GM18517 (cell line): ENCODE measurements at regions not wholly inside any gene's neighbourhood (a gene's known extent, or its start where the extent isn't known, plus 50 kb on each side); places are given as distances from the start of the nearest gene placed in this dataset.

Experiments
- ATAC-seq: cut with Tn5 transposase; IDR thresholded peaks from one replicate; pipeline ENCODE4 v1.9.1; 2021; ENCODE audit warnings: mild to moderate bottlenecking, moderate library complexity; ENCODE audit not compliant: unreplicated experiment

GRCh38 chr4:10773656-10774055 is 89.1 kb upstream of the CLNK start:
- no peak for ATAC-seq

GRCh38 chr4:10773010-10773409 is 88.4 kb upstream of the CLNK start:
- ATAC-seq, result no peak

DNA sequence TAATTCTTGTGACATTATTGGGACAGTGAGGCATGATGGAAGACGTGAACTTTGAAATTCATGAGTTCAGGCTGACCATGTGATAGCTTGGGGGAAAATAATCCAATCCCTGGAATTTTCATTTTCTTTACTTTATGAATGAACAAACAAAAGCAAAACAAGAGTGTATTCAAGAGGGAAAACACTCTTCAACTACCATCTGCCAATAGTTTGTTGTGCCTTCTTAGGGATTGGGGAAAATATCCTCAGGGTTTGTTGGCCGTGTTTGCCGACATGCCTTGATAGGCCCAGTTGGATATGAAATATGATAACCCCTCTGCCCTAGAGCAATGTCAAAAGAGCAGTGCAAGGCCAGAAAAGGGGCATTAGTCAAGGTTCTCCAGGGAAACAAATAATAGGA is 80.8 kb upstream of the CLNK start:
- no peak for ATAC-seq

DNA sequence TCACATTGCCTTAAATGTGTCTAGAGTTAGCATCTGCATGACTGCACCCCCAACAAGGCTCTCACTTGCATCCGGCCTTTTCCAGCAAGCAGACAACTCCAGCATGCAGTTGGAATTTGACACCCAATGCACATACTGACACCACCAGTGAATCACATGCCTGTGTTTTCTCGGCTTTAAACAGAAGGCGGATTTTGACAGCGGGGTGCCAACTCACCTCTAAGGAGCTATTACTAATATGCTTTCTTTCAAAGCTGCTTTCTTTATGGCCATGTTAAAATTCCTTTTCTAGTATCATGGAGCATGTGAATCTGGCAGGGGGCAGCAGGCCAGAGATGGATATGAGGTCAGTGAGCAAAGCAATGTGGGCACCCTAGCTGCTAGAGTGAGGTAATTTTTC is 78.0 kb upstream of the CLNK start:
- ATAC-seq, result no peak

DNA sequence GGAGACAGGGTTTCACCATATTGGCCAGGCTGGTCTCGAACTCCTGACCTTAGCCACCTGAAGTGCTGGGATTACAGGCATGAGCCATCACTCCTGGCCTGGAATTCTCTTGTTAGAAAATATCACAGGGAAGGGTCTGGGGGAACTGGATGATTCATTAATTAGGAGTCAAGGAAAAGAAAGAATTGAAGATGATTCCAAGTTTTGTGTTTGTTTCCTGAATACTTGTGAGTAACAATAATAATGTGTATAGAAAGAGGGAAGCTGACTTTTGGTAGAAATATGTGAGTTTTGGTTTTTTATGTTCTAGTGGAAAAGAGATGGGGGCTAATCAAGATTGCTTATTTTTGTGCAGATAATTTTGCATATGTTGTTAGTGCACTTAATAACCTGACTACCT is 77.3 kb upstream of the CLNK start:
- no peak for ATAC-seq

- no peak for ATAC-seq
These were observed 75.5 kb upstream of the CLNK start for GRCh38 chr4:10760086-10760485.

DNA sequence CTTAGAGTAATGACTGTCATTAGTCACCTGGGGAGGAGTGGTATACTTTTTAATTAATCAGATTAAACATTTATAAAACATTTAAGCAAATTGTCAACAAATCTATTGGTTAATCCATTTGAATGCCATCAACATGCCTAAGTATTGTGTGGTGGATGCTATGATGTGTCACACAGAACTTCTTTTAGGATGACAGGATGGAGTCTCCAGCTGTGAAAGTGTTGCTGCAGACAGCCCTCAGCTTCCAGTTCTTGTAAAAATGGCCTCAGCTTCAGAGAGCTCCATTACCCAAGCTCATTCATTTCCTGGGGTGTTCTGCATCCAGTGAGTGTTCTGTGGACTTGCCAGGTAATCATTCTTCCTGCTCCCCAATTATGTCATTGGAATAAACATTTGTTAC is 74.3 kb upstream of the CLNK start:
- no peak for ATAC-seq

DNA sequence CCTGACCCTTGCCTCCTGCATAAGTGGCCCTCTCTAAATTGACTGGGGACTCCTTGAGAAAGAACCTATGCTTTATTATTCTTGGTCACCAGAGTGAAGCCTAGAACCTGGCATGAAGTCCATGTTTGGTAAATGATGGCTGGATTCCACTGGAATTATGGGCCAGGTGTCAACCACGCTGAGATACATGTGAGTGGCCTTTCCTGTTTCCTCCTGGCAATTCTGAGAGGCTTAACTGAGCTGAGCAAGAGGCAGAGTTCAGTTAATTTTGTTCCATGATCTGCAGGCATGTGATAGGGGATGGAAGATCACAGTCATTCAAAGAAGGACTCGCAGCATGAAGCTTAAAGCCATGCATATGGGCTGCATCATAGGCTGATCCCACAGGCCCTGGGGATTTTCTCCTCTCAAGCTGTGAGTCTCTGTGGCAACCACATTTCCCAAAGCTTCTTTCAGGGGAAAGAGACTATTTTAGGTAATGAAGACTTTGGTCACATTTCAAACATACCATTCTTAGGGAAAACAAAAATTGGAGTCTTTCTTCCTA is 69.4 kb upstream of the CLNK start:
- ATAC-seq, result no peak

- ATAC-seq, result no peak
These were observed 68.8 kb upstream of the CLNK start for GRCh38 chr4:10753336-10753735.

GRCh38 chr4:10750714-10751113 is 66.1 kb upstream of the CLNK start:
- no peak for ATAC-seq

- ATAC-seq, result no peak
These were observed 62.6 kb upstream of the CLNK start for GRCh38 chr4:10747186-10747585.

- no peak for ATAC-seq
These were observed 62.0 kb upstream of the CLNK start for GRCh38 chr4:10746371-10747171.

DNA sequence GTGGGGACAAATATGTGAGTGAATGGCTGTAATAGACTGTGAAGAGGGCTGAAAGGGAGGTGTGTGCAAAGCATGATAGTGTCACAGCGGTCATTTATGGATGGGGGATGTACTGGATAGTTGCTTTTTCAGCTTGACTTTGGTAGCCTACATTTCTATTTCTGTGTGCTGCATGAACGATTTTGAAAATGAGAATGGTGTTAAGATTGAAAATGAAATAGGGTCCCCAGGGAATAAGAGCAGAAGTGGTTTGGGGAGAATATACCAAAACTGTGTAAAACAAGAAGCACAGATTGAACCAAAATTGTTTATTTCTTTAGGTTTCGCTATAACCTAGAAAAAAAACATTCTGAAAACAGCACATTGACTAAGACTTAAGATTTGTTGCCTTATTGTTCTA is 58.8 kb upstream of the CLNK start:
- peak; percentile 83 for ATAC-seq

- peak; percentile 54 for ATAC-seq
These were observed 57.6 kb upstream of the CLNK start for GRCh38 chr4:10741961-10742699.

- ATAC-seq, result no peak
These were observed 56.5 kb upstream of the CLNK start for GRCh38 chr4:10740891-10741620.

- ATAC-seq, result no peak
These were observed 55.7 kb upstream of the CLNK start for GRCh38 chr4:10740251-10740650.

DNA sequence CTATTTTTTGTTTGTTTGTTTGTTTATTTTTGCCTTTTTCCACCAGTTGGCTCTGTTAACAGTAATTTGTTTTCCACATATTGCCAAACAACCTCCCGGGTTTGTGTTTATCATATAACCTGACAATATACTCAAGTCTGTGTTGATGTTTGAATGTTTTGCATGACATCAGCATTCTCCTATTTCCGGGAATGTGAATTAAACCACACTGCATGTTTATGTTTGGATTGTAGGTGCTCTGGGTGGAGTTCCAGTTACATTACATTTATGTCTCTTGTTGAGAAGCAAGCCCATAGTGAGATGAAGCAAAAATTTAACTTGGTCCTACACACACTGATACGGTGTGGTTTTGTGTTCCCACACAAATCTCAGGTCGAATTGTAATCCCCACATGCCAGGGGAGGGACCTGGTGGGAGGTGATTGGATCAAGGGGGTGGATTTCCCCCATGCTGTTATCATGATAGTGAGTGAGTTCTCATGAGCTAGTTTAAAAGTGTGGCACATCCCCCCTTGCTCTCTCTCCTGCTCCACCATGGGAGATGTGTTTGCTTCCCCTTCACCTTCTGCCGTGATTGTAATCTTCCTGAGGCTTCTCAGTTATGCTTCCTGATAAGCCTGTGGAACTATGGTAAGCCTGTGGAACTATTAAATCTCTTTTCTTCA is 54.4 kb upstream of the CLNK start:
- ATAC-seq, result no peak

DNA sequence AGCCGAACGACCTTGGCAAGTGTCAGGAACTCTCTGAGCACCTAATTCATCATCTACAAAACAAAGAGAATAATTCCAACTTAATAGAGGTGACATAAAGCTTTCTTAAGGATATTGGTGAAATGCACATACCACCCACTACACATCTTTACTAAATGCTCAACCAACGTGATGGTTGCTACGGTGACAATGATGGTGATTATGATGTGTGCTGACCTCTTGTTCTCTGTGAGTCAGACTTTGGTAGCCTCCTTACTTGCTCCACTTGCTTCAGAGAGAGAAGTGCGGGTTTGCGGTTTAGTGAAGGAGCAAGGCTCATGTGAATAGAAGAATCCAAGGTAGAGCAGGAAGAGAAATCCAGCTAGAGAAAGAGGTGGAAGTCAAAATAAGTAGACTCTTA is 52.8 kb upstream of the CLNK start:
- ATAC-seq, result no peak

- no peak for ATAC-seq
These were observed 52.3 kb upstream of the CLNK start for GRCh38 chr4:10736895-10737294.

- ATAC-seq, result no peak
These were observed 51.7 kb upstream of the CLNK start for GRCh38 chr4:10736266-10736665.

- no peak for ATAC-seq
These were observed 50.1 kb upstream of the CLNK start for GRCh38 chr4:10734697-10735096.
